ENCODE measurements at regions not wholly inside any gene's neighbourhood (a gene's known extent, or its start where the extent isn't known, plus 50 kb on each side); places are given as distances from the start of the nearest gene placed in this dataset.
"Not testable (repeated sequence)": the region's sequence is repeated elsewhere in the genome, so short reads cannot be mapped to it uniquely, and the experiment has no call there.

DNA sequence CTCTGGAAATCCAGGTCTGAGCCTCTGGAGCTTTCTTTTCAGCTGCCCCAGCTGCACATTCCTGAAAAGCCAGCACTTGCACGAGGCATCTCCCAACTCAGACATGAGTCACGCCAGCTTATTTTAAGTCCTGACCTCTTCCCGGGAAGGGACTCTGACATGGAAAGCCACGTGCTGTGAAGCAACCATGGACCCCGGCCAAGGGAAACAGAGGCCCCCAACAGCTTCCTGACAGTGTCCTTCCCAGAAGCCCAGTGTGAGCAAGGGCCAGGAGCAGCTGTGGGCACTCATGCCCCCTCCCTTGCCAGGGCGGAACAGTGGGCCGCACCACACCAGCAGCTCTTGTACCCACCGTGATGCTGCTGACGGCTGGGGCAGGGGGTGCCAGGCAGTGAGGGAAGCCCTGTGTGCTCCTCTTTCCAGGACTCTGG is 118.8 kb upstream of the CADM1 start:
- no peak for DNase-seq
- H3K4me3 Mint-ChIP-seq = no peak overlapping the region
- no peaks in the 10 kb centered on the region for H3K4me1 Mint-ChIP-seq
- no peak for ATAC-seq
- no peaks in the 10 kb centered on the region for H3K9me3 ChIP-seq (ENCODE audit: control insufficient read depth, low read length, poor library complexity, severe bottlenecking)
- H3K27ac Mint-ChIP-seq = no peak overlapping the region
- no peaks in the 10 kb centered on the region for H3K27me3 Mint-ChIP-seq
- H3K36me3 Mint-ChIP-seq (ENCODE audit: low read depth) = no peaks in the 10 kb centered on the region

DNA sequence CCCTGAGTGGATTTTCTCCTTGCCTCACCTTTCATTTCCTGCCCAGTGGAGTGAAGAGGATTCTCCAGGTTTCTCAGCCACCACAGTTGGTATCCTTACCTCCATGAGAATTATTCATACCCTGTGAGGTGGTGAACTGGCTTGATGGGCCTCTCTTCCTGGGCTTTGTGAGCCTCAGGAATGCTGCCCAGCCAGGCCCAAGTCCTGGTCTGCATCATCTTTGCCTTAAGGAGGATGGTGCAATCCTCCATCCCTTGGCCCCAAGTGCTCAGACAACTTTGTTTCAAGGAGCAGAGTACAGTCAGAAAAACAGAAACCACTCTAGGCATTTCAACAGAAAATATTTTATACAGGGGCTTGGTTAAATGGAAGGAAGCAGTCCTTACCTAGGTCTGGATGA is 114.2 kb upstream of the CADM1 start:
- no peaks in the 10 kb centered on the region for H3K36me3 Mint-ChIP-seq (ENCODE audit: low read depth)
- H3K27ac Mint-ChIP-seq = no peak overlapping the region
- DNase-seq = no peak
- H3K4me1 Mint-ChIP-seq = no peaks in the 10 kb centered on the region
- ATAC-seq = no peak
- no peak overlapping the region for H3K4me3 Mint-ChIP-seq
- no peaks in the 10 kb centered on the region for H3K27me3 Mint-ChIP-seq
- H3K9me3 ChIP-seq (ENCODE audit: control insufficient read depth, low read length, poor library complexity, severe bottlenecking) = no peaks in the 10 kb centered on the region

DNA sequence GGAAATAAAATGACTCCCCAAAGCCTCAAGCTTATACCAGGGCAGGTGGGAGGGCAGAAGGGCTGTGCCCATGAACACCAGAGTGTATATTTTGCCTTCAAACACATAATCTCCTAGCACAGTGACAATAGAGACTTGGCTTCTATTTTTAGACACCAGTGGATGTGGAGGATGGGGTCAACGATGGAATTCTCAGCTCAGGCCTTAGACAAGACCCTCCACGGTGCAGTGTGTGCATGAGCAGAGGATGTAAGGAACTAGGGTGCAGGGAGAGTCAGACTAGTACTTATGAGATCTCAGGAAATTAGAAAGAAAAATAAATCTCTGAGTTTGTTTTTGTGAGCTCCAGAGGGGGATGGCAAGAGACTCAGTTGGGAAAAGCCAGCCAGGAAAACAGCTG is 113.6 kb upstream of the CADM1 start:
- no peaks in the 10 kb centered on the region for H3K4me1 Mint-ChIP-seq
- DNase-seq (no peak), ATAC-seq (no peak)
- H3K9me3 ChIP-seq (ENCODE audit: control insufficient read depth, low read length, poor library complexity, severe bottlenecking) = no peaks in the 10 kb centered on the region
- no peak overlapping the region for H3K4me3 Mint-ChIP-seq
- no peaks in the 10 kb centered on the region for H3K27me3 Mint-ChIP-seq
- no peak overlapping the region for H3K27ac Mint-ChIP-seq
- no peaks in the 10 kb centered on the region for H3K36me3 Mint-ChIP-seq (ENCODE audit: low read depth)

DNA sequence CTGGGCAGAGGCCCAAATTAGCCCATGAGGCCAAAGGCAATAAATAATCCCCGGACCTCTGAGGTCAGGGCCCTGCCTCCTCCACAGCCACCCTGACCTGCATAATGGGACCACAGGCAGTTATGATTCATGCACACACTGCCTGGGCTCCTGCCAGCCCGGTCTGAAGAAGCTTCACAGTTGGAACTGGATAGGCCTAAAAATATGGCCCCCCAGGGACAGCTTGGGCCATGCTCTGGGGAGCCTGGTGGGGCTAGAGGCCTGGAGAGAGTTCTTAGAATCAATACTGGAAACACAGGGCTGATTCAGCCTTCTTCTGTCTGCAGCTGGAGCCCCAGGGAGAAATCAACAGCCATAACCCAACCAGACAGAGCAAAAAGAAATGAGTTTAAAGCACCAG is 112.8 kb upstream of the CADM1 start:
- Mint-ChIP-seq H3K27me3 (no peaks in the 10 kb centered on the region), H3K27ac (no peak overlapping the region)
- ATAC-seq = no peak

DNA sequence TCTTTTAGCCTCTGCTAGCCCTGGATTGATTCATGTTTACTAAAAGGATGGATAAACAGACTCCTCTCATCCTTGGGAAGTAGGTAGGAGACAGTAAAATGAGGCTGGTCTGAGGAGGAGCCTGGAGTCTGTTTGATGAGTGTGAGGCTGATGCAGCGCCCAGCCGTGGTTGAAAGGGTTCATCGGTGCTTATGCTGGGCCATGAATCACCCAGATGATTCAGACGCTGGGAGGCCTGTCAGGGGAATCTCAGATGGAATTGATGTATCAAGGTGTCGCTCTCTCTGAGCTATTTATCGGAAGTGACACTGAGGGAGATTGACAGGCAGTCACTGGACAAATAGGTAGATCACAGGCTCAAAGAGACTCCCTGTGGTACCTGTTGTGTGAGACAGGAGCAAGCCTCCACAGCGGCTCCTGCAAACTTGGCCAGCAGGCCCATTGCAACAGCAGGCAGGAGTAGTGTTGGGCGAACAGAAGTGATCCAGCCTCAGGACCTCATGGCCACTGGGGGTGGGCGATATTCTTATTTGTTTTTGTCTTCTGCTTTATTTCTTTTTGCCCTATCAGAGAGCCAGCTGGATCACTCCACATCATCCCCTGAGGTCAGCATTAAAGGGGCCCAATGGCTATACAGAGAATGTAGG is 109.9 kb upstream of the CADM1 start:
- no peak for ATAC-seq
- Mint-ChIP-seq H3K36me3 (ENCODE audit: low read depth) (no peaks in the 10 kb centered on the region), H3K4me3 (no peak overlapping the region), H3K4me1 (no peaks in the 10 kb centered on the region), H3K27me3 (no peaks in the 10 kb centered on the region), H3K27ac (no peak overlapping the region)
- no peak for DNase-seq
- no peaks in the 10 kb centered on the region for H3K9me3 ChIP-seq (ENCODE audit: control insufficient read depth, low read length, poor library complexity, severe bottlenecking)

More for the DNA sequence above, 112.8 kb upstream of the CADM1 start:
- Mint-ChIP-seq H3K36me3 (ENCODE audit: low read depth) (no peaks in the 10 kb centered on the region), H3K4me1 (no peaks in the 10 kb centered on the region), H3K4me3 (no peak overlapping the region)
- no peak for DNase-seq
- H3K9me3 ChIP-seq (ENCODE audit: control insufficient read depth, low read length, poor library complexity, severe bottlenecking) = no peaks in the 10 kb centered on the region

DNA sequence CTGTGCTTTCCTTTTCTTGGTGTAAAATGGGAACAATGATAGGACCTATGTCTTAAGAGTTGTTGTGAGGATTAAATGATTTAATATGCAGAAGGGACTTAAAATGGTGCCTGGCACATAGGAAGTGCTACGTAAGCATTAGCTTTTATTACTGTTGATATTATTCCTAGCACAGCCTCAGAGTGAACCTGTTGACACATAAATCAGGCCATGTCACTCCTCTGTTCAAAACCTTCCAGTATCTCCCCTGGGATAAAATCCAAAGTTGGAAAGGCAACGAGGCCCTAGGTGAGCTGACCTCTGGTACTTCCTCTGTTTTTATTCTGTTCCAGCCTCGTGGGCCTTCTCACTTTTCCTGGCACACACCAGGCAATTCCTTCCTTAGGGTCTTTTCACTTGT is 108.8 kb upstream of the CADM1 start:
- ATAC-seq (no peak), DNase-seq (no peak)
- Mint-ChIP-seq H3K36me3 (ENCODE audit: low read depth) (no peaks in the 10 kb centered on the region), H3K27me3 (no peaks in the 10 kb centered on the region), H3K4me3 (no peak overlapping the region), H3K4me1 (no peaks in the 10 kb centered on the region), H3K27ac (no peak overlapping the region)
- no peaks in the 10 kb centered on the region for H3K9me3 ChIP-seq (ENCODE audit: control insufficient read depth, low read length, poor library complexity, severe bottlenecking)

DNA sequence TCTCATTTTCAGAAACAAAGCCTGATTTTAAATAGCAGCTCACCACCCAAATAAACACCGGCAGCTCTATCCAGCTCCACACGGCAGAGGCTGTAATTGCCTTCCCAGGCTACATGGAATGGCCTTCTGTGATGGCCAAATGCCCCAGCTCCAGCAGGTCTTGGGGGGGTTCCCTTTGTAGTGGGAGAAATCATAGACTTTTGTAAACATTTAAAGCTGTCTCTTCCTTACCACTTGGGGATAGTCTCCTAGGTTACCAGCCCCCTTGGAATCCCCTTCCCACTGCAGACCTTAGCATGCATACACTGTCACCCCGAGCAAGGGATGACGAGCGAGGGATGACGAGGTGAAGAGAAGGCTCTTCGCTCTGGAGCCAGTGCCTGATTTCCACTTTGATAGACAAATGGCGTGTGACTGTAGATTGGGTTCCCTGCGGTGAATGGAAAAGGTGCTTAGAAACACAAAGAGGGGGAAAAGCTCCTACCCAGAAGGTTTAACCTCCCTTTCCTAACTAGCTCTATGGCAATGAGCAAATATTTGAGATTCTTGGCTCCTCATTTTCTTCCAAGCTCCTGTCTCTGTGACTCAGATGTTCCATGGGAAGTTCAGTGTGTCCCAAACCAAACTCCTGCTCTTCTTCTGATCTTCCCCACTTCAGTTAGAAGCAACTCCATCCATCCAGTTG is 108.0 kb upstream of the CADM1 start:
- Mint-ChIP-seq H3K36me3 (ENCODE audit: low read depth) (no peaks in the 10 kb centered on the region), H3K27me3 (no peaks in the 10 kb centered on the region), H3K27ac (no peak overlapping the region), H3K4me3 (no peak overlapping the region), H3K4me1 (no peaks in the 10 kb centered on the region)
- no peak for ATAC-seq
- no peak for DNase-seq
- no peaks in the 10 kb centered on the region for H3K9me3 ChIP-seq (ENCODE audit: control insufficient read depth, low read length, poor library complexity, severe bottlenecking)

DNA sequence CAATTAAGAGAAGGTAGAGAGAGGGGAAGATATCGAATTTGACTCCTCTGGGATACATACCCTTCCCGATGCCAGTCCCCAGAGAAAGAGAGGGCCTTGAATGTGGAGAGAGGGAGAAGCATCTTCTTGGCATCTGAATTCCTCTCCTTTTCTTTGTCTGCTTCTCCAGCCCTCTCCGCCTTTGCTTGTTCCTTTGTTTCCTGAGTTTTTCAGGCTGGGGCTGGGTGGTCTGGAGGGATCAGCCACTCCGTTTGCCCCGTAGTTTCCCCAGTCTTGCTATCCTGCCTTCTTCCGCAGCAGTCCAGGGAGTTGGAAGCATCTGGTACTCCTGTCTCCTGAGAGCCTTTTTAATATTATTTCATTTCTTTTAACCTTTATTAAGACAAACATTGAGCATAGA is 107.1 kb upstream of the CADM1 start:
- Mint-ChIP-seq H3K27ac (no peak overlapping the region), H3K4me3 (no peak overlapping the region), H3K36me3 (ENCODE audit: low read depth) (no peaks in the 10 kb centered on the region), H3K4me1 (no peaks in the 10 kb centered on the region), H3K27me3 (no peaks in the 10 kb centered on the region)
- ATAC-seq (no peak), DNase-seq (no peak)
- no peaks in the 10 kb centered on the region for H3K9me3 ChIP-seq (ENCODE audit: control insufficient read depth, low read length, poor library complexity, severe bottlenecking)

DNA sequence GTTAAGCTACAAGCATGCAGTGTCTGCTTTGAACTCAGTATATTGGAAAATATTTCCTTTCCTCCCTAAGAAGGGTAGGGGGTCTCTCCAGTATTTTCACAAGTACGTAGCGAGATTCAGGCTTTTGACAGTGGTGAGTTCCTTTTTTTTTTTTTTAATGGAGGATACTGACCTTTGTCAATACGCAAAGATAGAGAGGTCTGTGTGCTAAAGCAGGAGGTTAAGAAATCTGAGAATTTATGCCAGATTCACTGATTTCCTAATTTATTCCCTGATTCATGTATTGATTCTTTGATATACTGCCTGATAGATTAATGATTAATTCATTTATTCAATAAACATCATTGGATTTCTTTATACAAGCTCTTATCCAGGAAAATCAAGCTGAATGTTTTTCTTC is 106.7 kb upstream of the CADM1 start:
- ATAC-seq (no peak), DNase-seq (no peak)
- H3K4me1 Mint-ChIP-seq = no peaks in the 10 kb centered on the region
- no peaks in the 10 kb centered on the region for H3K9me3 ChIP-seq (ENCODE audit: control insufficient read depth, low read length, poor library complexity, severe bottlenecking)
- no peak overlapping the region for H3K27ac Mint-ChIP-seq
- no peaks in the 10 kb centered on the region for H3K36me3 Mint-ChIP-seq (ENCODE audit: low read depth)
- no peaks in the 10 kb centered on the region for H3K27me3 Mint-ChIP-seq
- no peak overlapping the region for H3K4me3 Mint-ChIP-seq

DNA sequence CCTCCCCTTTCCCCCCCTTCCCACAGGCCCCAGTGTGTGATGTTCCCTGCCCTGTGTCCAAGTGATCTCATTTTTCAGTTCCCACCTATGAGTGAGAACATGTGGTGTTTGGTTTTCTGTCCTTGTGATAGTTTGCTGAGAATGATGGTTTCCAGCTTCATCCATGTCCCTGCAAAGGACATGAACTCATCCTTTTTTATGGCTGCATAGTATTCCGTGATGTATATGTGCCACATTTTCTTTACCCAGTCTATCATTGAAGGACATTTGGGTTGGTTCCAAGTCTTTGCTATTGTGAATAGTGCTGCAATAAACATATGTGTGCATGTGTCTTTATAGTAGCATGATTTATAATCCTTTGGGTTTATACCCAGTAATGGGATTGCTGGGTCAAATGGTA is 106.0 kb upstream of the CADM1 start:
- H3K4me3 Mint-ChIP-seq = not testable (repeated sequence)

DNA sequence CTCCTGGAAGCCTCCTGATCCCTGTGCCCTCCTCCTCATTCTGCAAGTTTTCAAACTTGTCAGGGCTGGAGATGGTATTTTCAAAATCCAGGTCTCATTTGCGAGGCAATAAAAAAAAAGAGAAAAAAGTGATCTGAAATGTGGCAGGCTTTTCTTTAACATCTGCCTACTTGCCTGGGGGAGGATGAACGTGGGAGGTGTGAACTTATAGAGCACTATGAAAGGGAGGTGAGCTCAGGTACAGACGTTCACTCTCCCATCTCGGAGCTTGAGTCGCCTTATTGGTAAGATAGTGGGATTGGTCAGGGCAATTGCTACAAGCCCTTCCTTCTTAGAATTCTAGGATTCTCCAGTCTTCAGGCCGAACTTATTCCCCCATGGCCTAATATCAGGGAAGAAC is 104.8 kb upstream of the CADM1 start:
- no peak overlapping the region for H3K27ac Mint-ChIP-seq
- no peak for DNase-seq
- ATAC-seq = no peak
- no peak overlapping the region for H3K4me3 Mint-ChIP-seq
- H3K9me3 ChIP-seq (ENCODE audit: control insufficient read depth, low read length, poor library complexity, severe bottlenecking) = no peaks in the 10 kb centered on the region
- no peaks in the 10 kb centered on the region for H3K27me3 Mint-ChIP-seq
- H3K36me3 Mint-ChIP-seq (ENCODE audit: low read depth) = no peaks in the 10 kb centered on the region
- no peaks in the 10 kb centered on the region for H3K4me1 Mint-ChIP-seq

More for the DNA sequence above, 106.0 kb upstream of the CADM1 start:
- not testable (repeated sequence) for H3K36me3 Mint-ChIP-seq (ENCODE audit: low read depth); ATAC-seq; H3K4me1 Mint-ChIP-seq; DNase-seq; H3K9me3 ChIP-seq (ENCODE audit: control insufficient read depth, low read length, poor library complexity, severe bottlenecking); H3K27me3 Mint-ChIP-seq; H3K27ac Mint-ChIP-seq

DNA sequence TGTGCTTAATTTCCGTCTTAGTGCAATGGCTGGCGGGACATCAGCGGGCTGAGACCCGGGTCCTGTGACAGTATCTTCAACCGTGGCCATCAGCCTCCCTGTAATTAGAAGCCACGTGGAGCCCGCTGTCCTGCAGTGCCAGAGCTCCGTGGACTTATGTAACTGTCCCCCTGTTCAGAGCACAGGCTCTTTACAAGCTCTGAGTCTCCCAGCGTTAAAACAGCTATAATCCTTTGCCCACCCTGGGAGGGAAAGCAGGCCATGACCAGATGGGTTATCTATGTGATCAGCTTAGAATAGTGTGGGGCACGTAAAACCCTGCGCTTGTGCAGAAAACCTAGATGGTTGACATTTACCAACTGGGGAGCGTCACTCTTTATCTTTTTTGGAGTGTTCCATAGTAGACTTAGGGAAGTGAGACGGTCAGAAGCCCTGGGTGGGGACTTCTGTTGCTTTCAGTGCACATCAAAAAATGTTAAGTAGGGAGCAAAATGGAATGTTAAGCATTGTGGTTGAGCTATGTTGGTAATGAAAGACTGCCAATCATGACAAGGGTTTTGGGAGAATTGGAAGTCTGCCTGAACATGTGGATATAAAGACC is 103.5 kb upstream of the CADM1 start:
- no peaks in the 10 kb centered on the region for H3K9me3 ChIP-seq (ENCODE audit: control insufficient read depth, low read length, poor library complexity, severe bottlenecking)
- Mint-ChIP-seq H3K27me3 (no peaks in the 10 kb centered on the region), H3K4me3 (no peak overlapping the region)

DNA sequence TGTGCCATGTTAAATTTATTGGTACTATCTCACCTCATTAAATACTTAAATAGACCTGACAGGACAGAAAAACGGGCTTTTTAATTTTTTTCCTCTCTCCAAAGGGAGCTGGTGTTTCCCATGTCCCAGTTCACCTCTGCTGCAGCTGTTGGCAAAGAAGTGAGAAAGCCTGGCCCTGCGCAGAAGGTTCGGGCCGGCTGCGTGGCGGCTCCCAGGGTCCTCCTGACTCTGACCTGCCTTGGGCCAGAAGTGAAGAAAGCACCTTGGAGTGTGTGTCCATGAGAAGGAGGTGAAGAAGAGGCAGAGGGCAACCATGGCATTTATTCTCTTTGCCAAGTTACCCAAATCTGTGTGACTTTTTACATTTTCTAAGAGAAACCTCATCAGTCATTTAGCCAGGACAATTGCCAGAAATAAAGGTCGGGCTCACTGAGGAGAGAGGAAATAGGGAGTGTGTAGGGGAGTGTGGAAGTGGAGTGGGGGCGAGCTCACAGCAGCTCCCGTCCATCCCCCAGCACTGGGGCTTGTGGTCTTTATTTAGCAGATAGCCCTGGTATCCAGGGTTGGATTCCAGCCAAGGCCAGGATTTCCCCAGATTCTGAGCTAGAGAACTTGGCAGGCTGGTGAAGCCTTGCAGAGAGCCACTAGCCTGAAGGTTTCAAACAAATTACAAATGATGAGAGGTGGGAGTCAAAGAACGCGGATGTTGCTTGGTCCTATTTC is 102.4 kb upstream of the CADM1 start:
- no peak for DNase-seq

More for the DNA sequence above, 103.5 kb upstream of the CADM1 start:
- no peaks in the 10 kb centered on the region for H3K4me1 Mint-ChIP-seq
- no peaks in the 10 kb centered on the region for H3K36me3 Mint-ChIP-seq (ENCODE audit: low read depth)
- no peak overlapping the region for H3K27ac Mint-ChIP-seq
- ATAC-seq (no peak), DNase-seq (no peak)

More for the DNA sequence above, 102.4 kb upstream of the CADM1 start:
- Mint-ChIP-seq H3K27ac (no peak overlapping the region), H3K27me3 (no peaks in the 10 kb centered on the region), H3K36me3 (ENCODE audit: low read depth) (no peaks in the 10 kb centered on the region), H3K4me1 (no peaks in the 10 kb centered on the region), H3K4me3 (no peak overlapping the region)
- H3K9me3 ChIP-seq (ENCODE audit: control insufficient read depth, low read length, poor library complexity, severe bottlenecking) = no peaks in the 10 kb centered on the region
- ATAC-seq = no peak

Measured in T-helper 17 cell (primary cell).